GM21528 (cell line): ENCODE measurements at regions not wholly inside any gene's neighbourhood (a gene's known extent, or its start where the extent isn't known, plus 50 kb on each side); places are given as distances from the start of the nearest gene placed in this dataset.

Experiments used
- ATAC-seq: cut with Tn5 transposase; IDR thresholded peaks from one replicate; pipeline ENCODE4 v1.9.1; 2021; ENCODE audit warnings: mild to moderate bottlenecking, moderate library complexity; ENCODE audit not compliant: unreplicated experiment, low FRiP score

- ATAC-seq, result no peak
Measured at GRCh38 chr12:73308747-73309146, 1036.6 kb downstream of the TRHDE start.

DNA sequence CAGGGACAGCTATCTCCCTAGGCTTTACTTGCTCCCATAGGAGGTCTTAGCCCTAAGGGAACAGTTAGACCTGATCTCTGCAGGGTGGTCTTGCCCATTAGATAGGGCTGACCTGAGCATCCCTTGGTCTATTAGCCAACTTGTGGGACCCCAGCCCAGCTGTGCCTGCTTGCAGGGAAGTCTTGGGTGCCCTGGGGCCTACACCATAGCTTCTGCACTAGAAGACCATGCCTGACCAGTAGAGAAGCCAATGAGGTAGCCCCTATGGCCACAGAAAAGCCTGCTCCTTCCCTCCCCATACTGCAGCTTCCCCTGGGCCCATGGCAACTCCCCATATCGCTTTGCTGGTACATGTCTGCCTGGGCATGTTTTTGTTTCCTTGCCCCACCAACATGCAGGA, 1049.1 kb downstream of the TRHDE start:
- ATAC-seq, result no peak

GRCh38 chr12:73321776-73322175, 1049.6 kb downstream of the TRHDE start:
- no peak for ATAC-seq

DNA sequence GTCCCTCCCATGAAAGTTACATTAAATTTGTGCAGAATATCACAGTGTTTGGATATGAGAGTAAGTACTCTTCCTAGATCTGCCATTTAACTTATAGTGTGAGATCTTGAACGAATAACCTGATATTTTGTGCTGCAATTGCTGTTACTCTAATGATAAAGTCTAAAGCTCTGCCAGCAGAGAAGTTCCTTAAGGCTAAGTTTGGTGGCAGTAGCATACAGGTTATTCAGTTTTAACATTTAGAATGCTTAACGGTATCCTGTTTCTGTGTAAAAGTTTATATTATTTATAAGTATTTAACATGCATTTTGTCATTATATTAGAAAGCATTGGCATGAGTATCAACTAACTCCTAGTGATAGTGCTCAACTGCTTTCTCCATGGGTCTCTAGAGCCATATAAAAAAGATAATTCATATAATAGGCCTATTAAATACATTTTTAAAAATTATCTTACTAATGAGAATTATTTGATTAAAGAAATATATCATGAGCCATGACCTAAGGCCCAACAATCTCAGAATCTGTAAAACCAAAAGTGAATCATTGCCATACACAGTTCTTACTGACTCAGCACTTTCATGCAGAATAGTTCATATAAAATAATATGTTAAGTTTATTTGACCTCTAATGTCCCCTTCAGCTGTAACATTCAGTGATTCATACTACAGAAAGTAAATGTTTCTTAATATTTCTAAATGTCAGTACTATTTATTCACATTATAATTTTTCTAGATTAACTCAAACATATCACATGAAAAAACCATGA, 1058.6 kb downstream of the TRHDE start:
- ATAC-seq, result no peak

DNA sequence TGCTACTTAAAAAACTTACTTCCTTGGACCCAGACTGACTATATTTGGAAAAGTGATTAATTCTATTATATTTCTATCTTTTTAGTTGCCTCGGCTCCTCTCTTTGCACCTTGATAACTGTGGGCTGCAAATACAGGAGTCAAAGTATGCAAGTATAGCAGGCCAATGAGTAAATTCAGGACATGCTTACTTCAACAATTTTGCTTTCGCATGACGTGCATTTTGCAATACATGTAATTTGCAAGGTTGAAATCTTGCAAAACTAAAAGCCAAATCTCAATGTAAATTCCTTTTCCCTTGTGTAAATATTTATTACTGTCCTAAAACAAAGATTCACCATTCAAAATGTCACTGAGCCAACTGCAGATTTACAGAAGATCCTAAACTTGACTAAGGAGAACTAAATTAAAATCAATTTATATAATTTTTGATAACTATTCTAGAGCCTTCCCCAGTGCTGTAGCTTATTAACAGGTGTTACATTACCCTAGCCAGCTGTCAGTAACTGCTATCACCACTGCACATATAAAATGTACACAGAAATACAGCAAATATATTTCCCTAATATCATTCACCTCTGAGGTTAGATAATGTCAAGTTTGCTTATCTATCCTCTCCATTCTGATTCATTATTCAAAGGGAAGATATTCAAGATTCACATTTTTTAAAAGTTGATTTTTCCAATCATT, 1069.5 kb downstream of the TRHDE start:
- ATAC-seq, result no peak

GRCh38 chr12:73342733-73343132, 1070.6 kb downstream of the TRHDE start:
- no peak for ATAC-seq

GRCh38 chr12:73352826-73353225, 1080.7 kb downstream of the TRHDE start:
- ATAC-seq, result no peak

- ATAC-seq, result no peak
Measured at GRCh38 chr12:73361156-73361863, 1089.1 kb downstream of the TRHDE start.

- no peak for ATAC-seq
Measured at GRCh38 chr12:73361864-73362230, 1089.7 kb downstream of the TRHDE start.

- no peak for ATAC-seq
Measured at GRCh38 chr12:73362666-73363065, 1090.5 kb downstream of the TRHDE start.

DNA sequence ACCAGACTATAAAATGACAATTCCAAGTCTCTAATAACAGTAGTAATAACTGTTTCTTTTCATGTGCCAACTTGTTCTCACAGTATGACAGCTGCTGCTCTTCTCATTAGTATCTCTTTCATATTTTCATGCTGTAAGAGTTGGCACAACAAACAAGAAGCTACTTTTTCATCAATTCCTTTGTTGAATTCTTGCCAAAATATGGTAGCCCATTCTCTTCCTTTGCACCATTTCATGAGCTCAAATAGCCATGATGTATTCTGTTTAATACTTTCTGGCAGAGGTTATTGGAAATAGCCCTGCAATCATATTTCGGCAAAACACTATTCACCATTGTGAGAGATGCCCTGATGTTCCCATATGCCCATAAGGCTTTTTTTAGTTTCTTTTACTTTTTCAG, 1100.7 kb downstream of the TRHDE start:
- ATAC-seq, result no peak

- no peak for ATAC-seq
Measured at GRCh38 chr12:73374360-73374759, 1102.2 kb downstream of the TRHDE start.

DNA sequence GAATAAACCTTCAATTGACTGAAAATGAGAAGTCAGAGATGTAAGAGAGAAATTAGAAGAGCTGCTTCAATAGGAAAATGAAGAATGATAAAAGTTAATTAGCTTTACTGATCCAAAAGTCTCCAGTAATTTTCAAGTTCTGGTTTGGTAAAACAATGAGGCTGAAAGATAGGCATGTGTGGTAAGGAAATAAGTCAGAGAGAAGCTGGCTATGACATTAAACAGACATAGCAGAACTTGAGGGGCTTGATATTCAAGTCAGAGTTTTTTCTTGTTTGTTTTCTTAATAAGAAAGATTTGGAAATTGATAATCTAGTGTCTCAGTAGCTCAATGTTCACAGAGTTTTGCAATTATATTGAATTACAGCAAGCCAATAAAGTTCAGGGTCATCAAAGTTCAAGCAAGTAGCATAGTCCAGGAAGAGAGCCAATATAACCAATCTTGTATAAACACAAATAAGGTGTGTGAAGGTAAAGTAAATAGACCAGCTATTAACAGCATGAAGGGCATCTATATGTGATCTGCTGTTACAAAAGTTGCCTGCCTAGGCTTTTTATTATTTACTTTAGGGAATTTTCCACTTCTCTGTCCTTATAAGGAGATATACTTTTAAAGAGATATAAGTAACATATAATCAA, 1111.5 kb downstream of the TRHDE start:
- ATAC-seq, result no peak

DNA sequence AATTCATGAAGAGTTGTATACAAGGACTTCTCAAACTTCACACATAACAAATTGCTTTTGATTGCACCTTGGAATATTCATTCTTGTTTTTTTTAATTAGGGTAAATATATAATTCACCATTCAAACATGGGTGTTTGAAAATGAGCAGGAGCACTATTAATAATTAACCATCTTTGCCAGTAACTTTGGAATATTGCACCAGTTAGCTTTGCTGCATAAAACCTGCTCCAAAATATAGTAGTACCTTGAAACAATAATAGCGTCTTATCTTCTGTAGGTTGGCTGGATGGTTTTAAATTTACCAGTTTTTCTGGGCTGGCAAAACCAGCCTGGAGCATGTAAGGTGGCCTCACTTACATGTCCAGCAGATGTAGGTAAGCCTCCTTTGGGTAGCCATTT, 1112.4 kb downstream of the TRHDE start:
- ATAC-seq, result no peak

GRCh38 chr12:73390261-73390660, 1118.1 kb downstream of the TRHDE start:
- no peak for ATAC-seq

DNA sequence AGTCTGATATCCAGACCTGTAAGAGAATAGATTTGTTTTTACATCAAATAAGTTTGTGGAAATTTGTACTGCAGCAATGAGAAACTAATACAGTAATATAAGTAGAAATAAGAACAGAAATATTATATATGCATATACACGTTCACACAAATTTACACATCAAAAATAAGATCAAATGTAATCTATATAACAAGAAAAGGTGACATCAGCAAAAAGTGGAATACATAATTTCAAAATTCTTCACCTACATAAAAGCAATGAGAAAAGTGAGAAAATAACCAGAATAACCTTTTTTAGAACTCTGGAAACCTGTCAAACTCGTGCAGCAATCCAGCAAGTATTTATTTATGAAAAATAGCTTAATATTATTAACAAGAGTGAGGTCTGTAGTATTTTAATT, 1124.6 kb upstream of the ATXN7L3B start:
- ATAC-seq, result no peak

DNA sequence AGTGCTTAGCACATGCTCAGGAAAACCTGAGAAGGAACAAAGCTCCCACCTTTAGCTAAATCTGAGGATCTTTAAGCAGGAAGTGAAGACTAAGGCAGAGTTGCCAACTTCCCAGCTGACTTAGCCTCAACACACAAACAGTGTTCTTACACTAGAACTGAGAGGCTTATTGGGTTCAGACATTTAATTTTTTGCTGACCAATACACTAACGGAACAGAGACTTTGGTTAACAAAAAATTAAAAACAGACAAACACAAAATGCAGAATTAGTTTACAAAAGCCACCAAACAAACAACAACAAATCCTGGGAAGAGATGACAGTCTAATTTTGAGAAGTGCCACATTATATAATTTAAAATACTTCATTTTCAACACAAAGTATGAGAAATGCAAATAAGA, 1123.7 kb upstream of the ATXN7L3B start:
- ATAC-seq, result no peak

DNA sequence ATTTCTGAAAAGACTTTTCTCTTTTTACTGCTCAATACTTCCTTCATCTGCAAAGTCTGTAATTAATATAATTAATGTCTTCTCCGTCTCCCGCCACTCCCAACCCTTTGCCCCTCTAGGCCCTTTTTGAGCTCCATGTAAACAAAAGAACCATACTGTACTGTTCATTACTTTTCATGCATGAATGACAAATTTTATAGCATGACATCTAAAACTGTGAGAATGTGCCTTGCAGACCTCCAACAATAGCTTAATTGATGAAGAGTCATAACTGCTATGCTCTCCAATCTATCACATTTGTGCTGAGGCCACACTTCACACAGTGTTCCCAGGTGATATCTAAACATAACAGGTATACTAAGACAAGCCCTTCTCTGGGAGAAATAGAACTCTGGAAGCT, 1122.7 kb upstream of the ATXN7L3B start:
- no peak for ATAC-seq

DNA sequence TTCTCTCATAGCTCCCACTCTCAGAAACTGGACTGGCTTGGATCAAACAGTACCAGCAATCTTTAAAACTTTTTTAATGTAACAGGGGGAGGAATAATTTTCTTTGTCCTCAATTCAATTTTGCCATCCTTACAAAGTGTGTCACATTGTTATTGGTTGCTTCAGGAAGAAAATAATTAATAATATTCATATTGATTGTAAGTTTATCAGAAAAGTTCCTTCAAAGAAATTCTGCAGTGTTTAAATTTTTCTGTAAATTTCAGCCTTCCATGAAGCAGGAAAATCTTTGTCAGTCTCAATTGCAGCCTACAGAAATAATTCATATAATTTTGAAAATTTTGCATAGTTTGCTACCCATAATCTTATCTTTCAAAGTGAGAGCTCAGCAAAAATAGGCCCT, 1119.1 kb upstream of the ATXN7L3B start:
- no peak for ATAC-seq

GRCh38 chr12:73421832-73422231, 1115.8 kb upstream of the ATXN7L3B start:
- ATAC-seq, result no peak

DNA sequence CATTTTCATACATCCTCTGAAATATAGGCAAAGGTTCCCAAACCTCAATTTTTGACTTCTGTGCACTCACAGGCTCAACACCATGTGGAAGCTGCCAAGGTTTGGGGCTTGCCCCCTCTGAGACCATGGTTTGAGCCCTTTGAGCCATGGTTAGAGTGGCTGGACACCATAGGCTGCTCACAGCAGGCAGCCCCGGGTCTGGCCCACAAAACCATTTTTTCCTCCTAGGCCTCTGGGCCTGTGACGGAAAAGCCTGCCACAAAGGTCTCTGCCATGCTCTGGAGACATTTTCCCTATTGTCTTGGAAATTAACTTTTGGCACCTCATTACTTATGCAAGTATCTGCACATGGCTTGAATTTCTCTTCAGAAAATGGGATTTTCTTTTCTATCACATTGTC, 1113.2 kb upstream of the ATXN7L3B start:
- ATAC-seq, result no peak
